ENCODE measurements at regions not wholly inside any gene's neighbourhood (a gene's known extent, or its start where the extent isn't known, plus 50 kb on each side); places are given as distances from the start of the nearest gene placed in this dataset.

GRCh38 chr2:3099860-3100234 is 277.8 kb downstream of the EIPR1 start:
- DNase-seq (ENCODE audit: low read depth): no peak

- no peak for DNase-seq (ENCODE audit: low read depth)
Observed at GRCh38 chr2:3099145-3099859, 278.3 kb downstream of the EIPR1 start.

- no peak for DNase-seq (ENCODE audit: low read depth)
Observed at GRCh38 chr2:3098231-3098630, 279.4 kb downstream of the EIPR1 start.

GRCh38 chr2:3097804-3098203 is 279.8 kb downstream of the EIPR1 start:
- no peak for DNase-seq (ENCODE audit: low read depth)

GRCh38 chr2:3094999-3095958 is 282.3 kb downstream of the EIPR1 start:
- no peak for DNase-seq (ENCODE audit: low read depth)

GRCh38 chr2:3094318-3094717 is 283.3 kb downstream of the EIPR1 start:
- no peak for DNase-seq (ENCODE audit: low read depth)

GRCh38 chr2:3091696-3092095 is 285.9 kb downstream of the EIPR1 start:
- DNase-seq (ENCODE audit: low read depth): no peak

- no peak for DNase-seq (ENCODE audit: low read depth)
Observed at GRCh38 chr2:3082705-3083104, 294.9 kb downstream of the EIPR1 start.

- DNase-seq (ENCODE audit: low read depth): no peak
Observed at GRCh38 chr2:3079959-3080948, 297.4 kb downstream of the EIPR1 start.

GRCh38 chr2:3079466-3079865 is 298.2 kb downstream of the EIPR1 start:
- DNase-seq (ENCODE audit: low read depth): no peak

- DNase-seq (ENCODE audit: low read depth): no peak
Observed at GRCh38 chr2:3078684-3079083, 298.9 kb downstream of the EIPR1 start.

GRCh38 chr2:3076848-3077642 is 300.6 kb downstream of the EIPR1 start:
- no peak for DNase-seq (ENCODE audit: low read depth)

GRCh38 chr2:3075991-3076340 is 301.7 kb downstream of the EIPR1 start:
- no peak for DNase-seq (ENCODE audit: low read depth)

GRCh38 chr2:3075316-3075990 is 302.2 kb downstream of the EIPR1 start:
- no peak for DNase-seq (ENCODE audit: low read depth)

GRCh38 chr2:3073704-3074103 is 303.9 kb downstream of the EIPR1 start:
- no peak for DNase-seq (ENCODE audit: low read depth)

GRCh38 chr2:3073041-3073595 is 304.5 kb downstream of the EIPR1 start:
- no peak for DNase-seq (ENCODE audit: low read depth)

- DNase-seq (ENCODE audit: low read depth): no peak
Observed at GRCh38 chr2:3071685-3072263, 305.8 kb downstream of the EIPR1 start.

- no peak for DNase-seq (ENCODE audit: low read depth)
Observed at GRCh38 chr2:3066831-3067230, 310.8 kb downstream of the EIPR1 start.

- no peak for DNase-seq (ENCODE audit: low read depth)
Observed at GRCh38 chr2:3065928-3066327, 311.7 kb downstream of the EIPR1 start.
